HFFc6 (cell line): ENCODE measurements at regions not wholly inside any gene's neighbourhood (a gene's known extent, or its start where the extent isn't known, plus 50 kb on each side); places are given as distances from the start of the nearest gene placed in this dataset.

Source experiments
- DNase-seq: peaks from one replicate; pipeline ENCODE4 v3.0.0-alpha.2; 2018
- H3K27ac Mint-ChIP-seq: 2 replicates; pipeline ENCODE4 v1.8.0; 2020; ENCODE audit warnings: mild to moderate bottlenecking, mixed read lengths
- H3K27me3 Mint-ChIP-seq: 2 replicates; pipeline ENCODE4 v1.8.0; 2021; ENCODE audit warnings: mild to moderate bottlenecking, moderate library complexity, mixed read lengths; ENCODE audit not compliant: insufficient read depth
- H3K36me3 Mint-ChIP-seq: 2 replicates; pipeline ENCODE4 v1.8.0; 2021; ENCODE audit warnings: low read depth, mixed read lengths
- H3K4me1 Mint-ChIP-seq: 2 replicates; pipeline ENCODE4 v1.8.0; 2020; ENCODE audit warnings: low read depth, mixed read lengths
- H3K4me3 Mint-ChIP-seq: 2 replicates; pipeline ENCODE4 v1.8.0; 2020; ENCODE audit warnings: mild to moderate bottlenecking, moderate library complexity, mixed read lengths
- H3K9me3 Mint-ChIP-seq: 2 replicates; pipeline ENCODE4 v1.8.0; 2020; ENCODE audit warnings: mild to moderate bottlenecking, mixed read lengths
- TF ChIP-seq, protein P1 (sequence below): fragments of 200-600 bp; sonication (generic); IDR thresholded peaks from 2 replicates; pipeline ENCODE4 v1.5.0; 2021; ENCODE audit warnings: antibody characterized with exemption, mild to moderate bottlenecking

DNA sequence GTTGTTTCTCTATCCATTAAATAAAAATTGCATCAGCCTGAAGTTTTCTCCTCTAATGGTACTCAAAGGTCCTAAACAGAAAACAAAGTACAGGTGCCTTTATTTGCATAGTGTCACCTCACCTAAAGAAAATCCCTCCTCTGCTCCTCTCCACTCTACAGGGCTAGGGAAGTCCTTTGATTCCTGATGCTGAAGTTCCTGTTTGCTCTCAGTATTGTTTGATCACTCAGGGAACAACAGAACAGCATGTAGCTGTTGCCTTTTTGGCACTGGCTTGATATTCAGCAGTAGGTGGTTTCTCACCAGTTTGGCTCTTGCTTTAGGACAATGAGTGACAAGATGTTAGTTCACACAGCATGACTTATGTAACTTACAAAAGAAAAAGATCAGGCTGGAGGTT, 156.2 kb upstream of the SLC7A11 start:
- H3K4me3 Mint-ChIP-seq: no peak overlapping the region
- H3K27me3 Mint-ChIP-seq: no peaks in the 10 kb centered on the region
- no peak for DNase-seq
- TF ChIP-seq, protein P1, sequence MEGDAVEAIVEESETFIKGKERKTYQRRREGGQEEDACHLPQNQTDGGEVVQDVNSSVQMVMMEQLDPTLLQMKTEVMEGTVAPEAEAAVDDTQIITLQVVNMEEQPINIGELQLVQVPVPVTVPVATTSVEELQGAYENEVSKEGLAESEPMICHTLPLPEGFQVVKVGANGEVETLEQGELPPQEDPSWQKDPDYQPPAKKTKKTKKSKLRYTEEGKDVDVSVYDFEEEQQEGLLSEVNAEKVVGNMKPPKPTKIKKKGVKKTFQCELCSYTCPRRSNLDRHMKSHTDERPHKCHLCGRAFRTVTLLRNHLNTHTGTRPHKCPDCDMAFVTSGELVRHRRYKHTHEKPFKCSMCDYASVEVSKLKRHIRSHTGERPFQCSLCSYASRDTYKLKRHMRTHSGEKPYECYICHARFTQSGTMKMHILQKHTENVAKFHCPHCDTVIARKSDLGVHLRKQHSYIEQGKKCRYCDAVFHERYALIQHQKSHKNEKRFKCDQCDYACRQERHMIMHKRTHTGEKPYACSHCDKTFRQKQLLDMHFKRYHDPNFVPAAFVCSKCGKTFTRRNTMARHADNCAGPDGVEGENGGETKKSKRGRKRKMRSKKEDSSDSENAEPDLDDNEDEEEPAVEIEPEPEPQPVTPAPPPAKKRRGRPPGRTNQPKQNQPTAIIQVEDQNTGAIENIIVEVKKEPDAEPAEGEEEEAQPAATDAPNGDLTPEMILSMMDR: no peak
- H3K9me3 Mint-ChIP-seq: no peaks in the 10 kb centered on the region
- no peaks in the 10 kb centered on the region for H3K4me1 Mint-ChIP-seq
- H3K27ac Mint-ChIP-seq: no peak overlapping the region
- H3K36me3 Mint-ChIP-seq: no peaks in the 10 kb centered on the region

GRCh38 chr4:138393886-138394610, 151.9 kb upstream of the SLC7A11 start:
- H3K27ac Mint-ChIP-seq: no peak overlapping the region
- TF ChIP-seq, protein P1: no peak
- H3K9me3 Mint-ChIP-seq: no peaks in the 10 kb centered on the region
- peaks cover 10% of the 10 kb centered on the region for H3K4me1 Mint-ChIP-seq
- H3K27me3 Mint-ChIP-seq: no peaks in the 10 kb centered on the region; the same call in 1 of the 2 replicates
- no peaks in the 10 kb centered on the region for H3K36me3 Mint-ChIP-seq
- DNase-seq: no peak
- H3K4me3 Mint-ChIP-seq: no peak overlapping the region

DNA sequence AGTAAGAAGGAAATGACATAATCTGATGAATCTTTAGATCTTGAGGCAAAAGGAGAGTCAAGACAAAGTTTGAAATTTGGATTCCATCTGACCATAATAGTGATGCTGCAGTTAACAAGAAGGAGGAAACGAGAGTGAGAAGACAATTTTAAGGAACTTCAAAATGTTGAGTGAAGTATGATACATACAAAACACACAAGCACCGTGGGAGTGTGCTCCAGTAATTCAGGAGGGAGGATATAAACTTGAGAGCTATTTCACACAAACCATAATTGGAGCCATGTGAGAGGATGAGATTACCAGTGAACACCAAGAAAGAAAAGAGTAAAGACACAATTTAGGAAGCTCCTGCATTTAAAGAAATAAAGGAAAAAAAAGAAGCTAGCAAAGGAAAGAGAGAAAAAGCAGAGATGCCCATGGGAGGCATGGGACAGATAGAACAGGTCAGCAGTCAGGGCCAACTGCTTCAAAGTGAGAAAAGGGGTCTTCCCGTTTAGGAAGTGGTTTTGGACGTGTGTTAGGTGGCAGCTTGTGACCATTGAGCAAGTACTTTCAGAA, 150.7 kb upstream of the SLC7A11 start:
- TF ChIP-seq, protein P1: no peak
- H3K9me3 Mint-ChIP-seq: no peaks in the 10 kb centered on the region
- H3K36me3 Mint-ChIP-seq: no peaks in the 10 kb centered on the region
- H3K4me1 Mint-ChIP-seq: peaks cover 10% of the 10 kb centered on the region
- no peak overlapping the region for H3K27ac Mint-ChIP-seq
- DNase-seq: no peak
- H3K27me3 Mint-ChIP-seq: no peaks in the 10 kb centered on the region; the same call in 1 of the 2 replicates
- H3K4me3 Mint-ChIP-seq: no peak overlapping the region

- Mint-ChIP-seq H3K36me3 (no peaks in the 10 kb centered on the region), H3K4me3 (no peak overlapping the region), H3K4me1 (peaks cover 10% of the 10 kb centered on the region), H3K27me3 (no peaks in the 10 kb centered on the region; the same call in 1 of the 2 replicates), H3K9me3 (no peaks in the 10 kb centered on the region), H3K27ac (no peak overlapping the region)
- no peak for DNase-seq
- TF ChIP-seq, protein P1: no peak
Measured at GRCh38 chr4:138389976-138390685, 148.0 kb upstream of the SLC7A11 start.

- no peak overlapping the region for H3K4me3 Mint-ChIP-seq
- no peak for DNase-seq
- H3K27me3 Mint-ChIP-seq: no peaks in the 10 kb centered on the region
- H3K27ac Mint-ChIP-seq: no peak overlapping the region
- TF ChIP-seq, protein P1: no peak
- H3K36me3 Mint-ChIP-seq: peaks cover 23% of the 10 kb centered on the region
- no peaks in the 10 kb centered on the region for H3K4me1 Mint-ChIP-seq
- H3K9me3 Mint-ChIP-seq: peaks cover 30% of the 10 kb centered on the region
Measured at GRCh38 chr4:138374947-138375346, 132.8 kb upstream of the SLC7A11 start.
